HG03135 (cell line): ENCODE measurements at regions not wholly inside any gene's neighbourhood (a gene's known extent, or its start where the extent isn't known, plus 50 kb on each side); places are given as distances from the start of the nearest gene placed in this dataset.
"Not testable (repeated sequence)": the region's sequence is repeated elsewhere in the genome, so short reads cannot be mapped to it uniquely, and the experiment has no call there.

Experiments used
- ATAC-seq: cut with Tn5 transposase; IDR thresholded peaks from one replicate; pipeline ENCODE4 v1.9.1; 2021; ENCODE audit warnings: mild to moderate bottlenecking, moderate library complexity; ENCODE audit not compliant: unreplicated experiment

GRCh38 chr12:126396536-126396935 is 1331.3 kb downstream of the AACS start:
- no peak for ATAC-seq

GRCh38 chr12:126397071-126397581 is 1331.9 kb downstream of the AACS start:
- no peak for ATAC-seq

DNA sequence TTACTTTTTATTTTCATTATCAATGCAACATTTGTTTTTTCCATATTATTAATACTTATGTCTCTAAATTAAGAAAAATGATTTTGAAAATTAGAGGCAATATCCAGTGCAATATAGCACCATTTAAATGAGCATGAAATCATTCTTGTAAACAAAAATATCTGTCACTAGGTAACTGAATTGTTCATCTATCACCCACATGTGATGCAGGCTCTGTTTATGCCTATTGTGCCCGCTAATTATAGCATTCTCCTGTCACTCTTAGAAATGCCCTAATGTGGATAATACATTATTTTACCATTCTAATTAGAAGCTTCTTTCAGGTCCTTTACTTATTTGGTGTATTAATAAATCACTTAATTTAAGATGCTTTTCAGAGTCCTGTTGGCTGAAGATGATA is 1332.4 kb downstream of the AACS start:
- no peak for ATAC-seq

GRCh38 chr12:126400831-126401230 is 1335.6 kb downstream of the AACS start:
- no peak for ATAC-seq

- ATAC-seq, result no peak
Measured at GRCh38 chr12:126404293-126404881, 1339.2 kb downstream of the AACS start.

GRCh38 chr12:126418400-126418799 is 1353.2 kb downstream of the AACS start:
- no peak for ATAC-seq

- ATAC-seq, result no peak
Measured at GRCh38 chr12:126419131-126419530, 1353.9 kb downstream of the AACS start.

GRCh38 chr12:126424696-126425095 is 1359.5 kb downstream of the AACS start:
- ATAC-seq, result no peak

DNA sequence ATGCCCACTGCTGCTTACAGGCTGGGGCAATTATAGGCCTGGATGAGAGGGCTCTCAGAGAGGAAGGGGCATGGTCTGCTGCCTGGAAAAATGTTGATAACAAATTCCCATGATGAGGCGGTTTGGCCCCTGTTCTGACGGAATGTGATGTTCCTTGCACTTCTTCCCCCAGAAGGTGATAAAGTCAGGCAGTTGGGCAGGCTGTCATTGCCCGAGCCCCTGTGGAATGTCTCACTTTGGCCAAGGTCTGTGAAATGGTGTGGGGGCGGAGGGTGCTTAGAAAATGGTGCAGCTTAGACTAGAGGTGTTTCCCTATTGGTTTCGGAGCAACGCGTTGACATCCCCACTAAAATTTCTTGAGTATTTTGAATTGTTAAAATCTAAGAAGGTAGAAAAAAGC is 1360.0 kb downstream of the AACS start:
- no peak for ATAC-seq

- no peak for ATAC-seq
Measured at GRCh38 chr12:126428769-126429168, 1363.5 kb downstream of the AACS start.

GRCh38 chr12:126430921-126431320 is 1365.7 kb downstream of the AACS start:
- no peak for ATAC-seq

DNA sequence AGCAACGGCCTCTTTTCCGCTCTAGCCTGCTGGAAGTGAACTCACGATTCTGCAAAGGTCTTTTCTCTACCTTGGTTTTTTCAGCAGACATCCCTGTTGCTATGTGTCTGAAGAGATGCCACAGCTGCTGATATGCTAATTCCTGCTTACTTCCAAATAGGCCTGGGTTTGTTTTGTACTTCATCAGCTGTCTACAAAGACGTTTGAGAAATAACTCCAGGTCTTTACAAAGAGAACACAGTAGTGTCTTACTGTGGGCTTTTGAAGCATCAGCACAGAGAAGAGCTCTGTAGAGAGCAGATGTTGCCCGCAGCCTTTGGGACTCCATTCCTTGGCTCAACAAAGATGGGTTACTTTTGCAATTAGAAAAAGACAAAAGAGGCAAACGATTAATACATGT is 1366.5 kb downstream of the AACS start:
- no peak for ATAC-seq

DNA sequence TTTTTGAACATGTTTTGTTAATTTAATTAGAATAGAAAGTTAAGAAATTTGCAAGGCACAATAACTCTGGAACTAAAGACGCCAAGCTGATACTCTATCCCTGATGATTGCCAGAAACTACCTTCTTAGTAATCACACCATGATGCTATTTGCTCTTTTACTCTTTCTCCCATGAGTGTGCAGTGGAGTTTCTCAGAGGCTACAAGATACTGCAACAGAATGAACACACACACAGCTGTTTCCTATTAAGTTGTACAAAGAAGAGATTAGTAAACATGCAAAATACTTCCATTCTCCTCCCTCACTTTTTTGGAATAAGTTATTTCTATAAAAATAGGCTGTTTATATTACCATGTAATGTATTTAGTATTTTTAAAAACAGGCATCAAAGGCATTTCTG is 1367.5 kb downstream of the AACS start:
- ATAC-seq, result no peak

DNA sequence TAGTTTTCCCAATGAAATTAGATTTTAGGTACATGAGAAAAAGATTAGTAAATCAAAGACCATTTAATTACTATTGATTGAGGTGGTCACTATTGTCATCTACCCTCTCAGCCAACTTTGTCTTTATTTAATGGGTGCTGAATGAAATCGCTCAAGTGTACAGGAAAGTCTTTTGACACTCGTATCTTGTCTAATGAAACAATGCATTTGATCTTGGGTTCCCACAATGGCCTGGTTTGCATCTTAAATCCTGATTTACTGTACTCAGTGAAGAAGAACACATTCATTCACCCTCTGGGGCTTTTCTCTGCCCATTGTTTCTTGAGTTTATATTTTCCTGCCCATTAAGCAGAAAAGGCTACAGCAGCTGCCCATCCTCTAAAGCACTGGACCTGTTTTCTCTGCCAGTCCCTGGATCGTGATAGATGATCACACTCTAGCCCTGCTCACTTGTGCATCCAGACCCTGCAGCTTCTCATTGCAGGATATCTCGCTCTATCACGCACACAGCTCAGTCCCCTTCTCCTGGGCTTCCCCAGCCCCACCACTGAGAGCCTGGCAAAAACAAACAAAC is 1369.3 kb downstream of the AACS start:
- no peak for ATAC-seq

GRCh38 chr12:126436041-126436440 is 1370.8 kb downstream of the AACS start:
- no peak for ATAC-seq

DNA sequence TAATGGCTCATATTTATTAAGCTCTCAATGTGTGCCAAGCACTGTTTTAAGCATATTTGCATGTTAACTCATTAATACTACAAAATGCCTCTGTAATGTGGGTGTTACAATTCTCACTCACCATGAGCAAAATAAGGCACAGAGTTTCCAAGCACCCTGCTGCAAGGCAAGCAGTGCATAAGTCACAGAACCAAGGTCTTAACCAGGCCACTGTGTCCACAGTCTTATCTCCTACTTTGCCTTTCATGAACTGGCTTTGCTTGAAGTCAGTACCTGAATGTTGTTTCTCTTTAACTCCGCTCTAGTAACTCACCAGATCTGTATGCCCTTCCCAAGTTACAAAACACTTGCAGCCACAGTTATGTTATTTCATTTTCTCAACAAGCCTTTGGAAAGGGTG is 1372.7 kb downstream of the AACS start:
- no peak for ATAC-seq

DNA sequence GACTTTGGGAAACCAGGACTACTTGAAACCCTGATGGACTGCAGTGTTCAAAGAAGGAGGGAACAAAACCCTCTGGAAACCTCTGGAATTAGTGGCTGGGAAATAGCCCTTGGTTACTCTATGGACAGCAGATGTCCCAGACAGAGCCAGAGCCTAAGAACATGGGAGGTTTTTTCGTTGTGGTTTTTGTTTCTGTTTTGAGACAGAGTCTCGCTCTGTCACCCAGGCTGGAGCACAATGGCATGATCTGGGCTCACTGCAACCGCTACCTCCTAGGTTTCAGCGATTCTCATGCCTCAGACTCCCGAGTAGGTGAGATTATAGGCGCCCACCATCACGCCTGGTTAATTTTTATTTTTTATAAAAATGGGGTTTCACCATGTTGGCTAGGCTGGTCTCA is 1378.7 kb downstream of the AACS start:
- ATAC-seq, result no peak

GRCh38 chr12:126447346-126447745 is 1382.1 kb downstream of the AACS start:
- ATAC-seq, result no peak

GRCh38 chr12:126451809-126452208 is 1386.6 kb downstream of the AACS start:
- ATAC-seq, result no peak

GRCh38 chr12:126452686-126453085 is 1387.5 kb downstream of the AACS start:
- not testable (repeated sequence) for ATAC-seq

GRCh38 chr12:126454581-126454980 is 1389.3 kb downstream of the AACS start:
- no peak for ATAC-seq

DNA sequence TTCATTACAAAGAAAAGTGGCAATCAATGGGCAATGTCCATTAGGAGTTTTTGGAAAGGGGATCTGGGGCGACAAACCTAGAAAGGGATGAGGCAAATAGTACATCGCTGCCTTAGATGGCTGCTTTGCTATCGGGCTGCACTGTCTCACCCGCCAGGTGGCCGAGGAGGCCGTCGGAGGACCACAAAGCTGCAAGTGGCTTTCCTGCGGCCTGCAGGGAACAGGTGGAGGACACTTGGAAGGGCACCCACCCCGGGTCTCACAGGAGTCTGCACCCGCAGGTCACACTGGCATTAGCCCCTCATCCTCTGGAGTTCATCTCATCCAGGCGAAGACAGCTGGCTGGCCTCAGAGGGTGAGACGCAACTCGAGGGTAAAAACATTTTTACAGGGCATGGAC is 1392.5 kb downstream of the AACS start:
- no peak for ATAC-seq

DNA sequence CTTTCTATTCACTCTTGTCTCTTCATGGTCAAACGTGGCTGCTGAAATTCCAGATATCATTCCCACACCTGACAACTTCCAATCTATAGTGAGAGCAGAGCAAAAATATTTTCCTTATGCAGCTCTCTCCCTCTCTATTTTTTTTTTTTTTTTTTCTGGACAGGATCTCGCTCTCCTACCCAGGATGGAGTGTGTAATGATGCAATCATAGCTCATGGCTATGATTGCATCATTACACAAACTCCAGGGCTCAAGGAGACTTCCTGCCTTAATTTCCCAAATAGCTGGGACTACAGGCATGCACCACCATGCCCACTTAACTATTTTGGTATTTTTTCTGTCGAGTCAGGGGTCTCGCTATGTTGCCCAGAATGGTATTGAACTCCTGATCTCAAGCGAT is 1398.9 kb downstream of the AACS start:
- ATAC-seq, result no peak
